HEK293 (cell line): ENCODE measurements at regions not wholly inside any gene's neighbourhood (a gene's known extent, or its start where the extent isn't known, plus 50 kb on each side); places are given as distances from the start of the nearest gene placed in this dataset.

ENCODE experiments used
- CTCF ChIA-PET: fragments of 350-600 bp; formaldehyde crosslinking; extraction: SDS; loops from one replicate; lab custom pipeline; 2021; ENCODE audit warnings: antibody characterized with exemption; lab: Yijun Ruan, JAX
- POLR2A ChIA-PET: fragments of 300-600 bp; formaldehyde crosslinking; extraction: SDS; loops from one replicate; lab custom pipeline; 2020; ENCODE audit warnings: antibody characterized with exemption, inconsistent platforms; lab: Yijun Ruan, JAX
- H3K27ac ChIP-seq: fragments of 200-500 bp; sonication (Bioruptor generic); 2 replicates; pipeline ENCODE4 v1.5.1; 2014; ENCODE audit warnings: low read depth, low read length, control low read depth, inconsistent platforms; ENCODE audit errors: extremely low read depth
- H3K36me3 ChIP-seq, 2 experiments: fragments of 200-500 bp in 1 of 2; sonication (Bioruptor generic) in 1 of 2; 1 replicate in 1 of 2; 2 replicates in 1 of 2; pipeline ENCODE4 v1.5.1; 2014 to 2017; ENCODE audit warnings: inconsistent platforms in 2 of 2, low read length in 2 of 2; ENCODE audit not compliant: control insufficient read depth in 2 of 2, insufficient read depth in 1 of 2
- H3K4me1 ChIP-seq: fragments of 200-500 bp; sonication (Bioruptor generic); 2 replicates; pipeline ENCODE4 v1.5.1; 2014; ENCODE audit warnings: mild to moderate bottlenecking, low read length, inconsistent platforms; ENCODE audit not compliant: control insufficient read depth, insufficient read depth
- H3K4me3 ChIP-seq: 2 replicates; pipeline ENCODE4 v1.5.1; 2011; ENCODE audit warnings: low read depth, mild to moderate bottlenecking, control low read depth, low read length, moderate library complexity
- H3K9me3 ChIP-seq: fragments of 200-500 bp; sonication (Bioruptor generic); 2 replicates; pipeline ENCODE4 v1.5.1; 2014; ENCODE audit warnings: low read depth, low read length, inconsistent platforms; ENCODE audit not compliant: control insufficient read depth, insufficient read depth
- BCL11A ChIP-seq: fragments of 450-650 bp; formaldehyde crosslinking; IDR thresholded peaks from 2 replicates; pipeline ENCODE4 v1.5.1; 2016; ENCODE audit warnings: low read depth, missing biosample characterization, missing genetic modification characterization
- KLF1 ChIP-seq: fragments of 450-650 bp; formaldehyde crosslinking; IDR thresholded peaks from 2 replicates; pipeline ENCODE4 v1.5.1; 2016; ENCODE audit warnings: missing biosample characterization, missing genetic modification characterization
- MZF1 ChIP-seq: fragments of 450-650 bp; formaldehyde crosslinking; IDR thresholded peaks from 2 replicates; pipeline ENCODE4 v1.5.1; 2017; ENCODE audit warnings: missing biosample characterization, missing genetic modification characterization, borderline replicate concordance
- SALL2 ChIP-seq: fragments of 450-650 bp; formaldehyde crosslinking; IDR thresholded peaks from 2 replicates; pipeline ENCODE4 v1.5.0; 2017; ENCODE audit warnings: missing biosample characterization, mild to moderate bottlenecking, missing genetic modification characterization, borderline replicate concordance
- ZNF112 ChIP-seq: fragments of 450-650 bp; formaldehyde crosslinking; IDR thresholded peaks from 2 replicates; pipeline ENCODE4 v1.5.0; 2017; ENCODE audit warnings: missing biosample characterization, missing genetic modification characterization
- ZNF132 ChIP-seq: fragments of 450-650 bp; formaldehyde crosslinking; IDR thresholded peaks from 2 replicates; pipeline ENCODE4 v1.5.1; 2017; ENCODE audit warnings: missing biosample characterization, missing genetic modification characterization, borderline replicate concordance
- ZNF146 ChIP-seq: fragments of 450-650 bp; formaldehyde crosslinking; IDR thresholded peaks from 2 replicates; pipeline ENCODE4 v1.5.1; 2016; ENCODE audit warnings: missing biosample characterization, missing genetic modification characterization
- ZNF157 ChIP-seq: fragments of 450-650 bp; formaldehyde crosslinking; IDR thresholded peaks from 2 replicates; pipeline ENCODE4 v1.5.1; 2016; ENCODE audit warnings: missing biosample characterization, missing genetic modification characterization
- ZNF16 ChIP-seq: fragments of 450-650 bp; formaldehyde crosslinking; IDR thresholded peaks from 2 replicates; pipeline ENCODE4 v1.5.1; 2016; ENCODE audit warnings: low read depth, missing biosample characterization, missing genetic modification characterization
- ZNF169 ChIP-seq: fragments of 450-650 bp; formaldehyde crosslinking; IDR thresholded peaks from 2 replicates; pipeline ENCODE4 v1.5.1; 2016; ENCODE audit warnings: missing biosample characterization, missing genetic modification characterization
- ZNF202 ChIP-seq: fragments of 450-650 bp; formaldehyde crosslinking; IDR thresholded peaks from 2 replicates; pipeline ENCODE4 v1.5.1; 2016; ENCODE audit warnings: missing biosample characterization, missing genetic modification characterization, borderline replicate concordance
- ZNF24 ChIP-seq: fragments of 450-650 bp; formaldehyde crosslinking; IDR thresholded peaks from 2 replicates; pipeline ENCODE4 v1.5.1; 2016; ENCODE audit warnings: missing biosample characterization, missing genetic modification characterization
- ZNF280C ChIP-seq: fragments of 450-650 bp; formaldehyde crosslinking; IDR thresholded peaks from 2 replicates; pipeline ENCODE4 v1.5.1; 2016; ENCODE audit warnings: missing biosample characterization, missing genetic modification characterization
- ZNF324 ChIP-seq: fragments of 450-650 bp; formaldehyde crosslinking; IDR thresholded peaks from 2 replicates; pipeline ENCODE4 v1.5.1; 2016; ENCODE audit warnings: missing biosample characterization, missing genetic modification characterization
- ZNF473 ChIP-seq: fragments of 450-650 bp; formaldehyde crosslinking; IDR thresholded peaks from 2 replicates; pipeline ENCODE4 v1.5.1; 2017; ENCODE audit warnings: missing biosample characterization, missing genetic modification characterization
- ZNF510 ChIP-seq: fragments of 450-650 bp; formaldehyde crosslinking; IDR thresholded peaks from 2 replicates; pipeline ENCODE4 v1.5.1; 2018; ENCODE audit warnings: mild to moderate bottlenecking, missing genetic modification characterization, missing biosample characterization; ENCODE audit not compliant: insufficient replicate concordance
- ZNF514 ChIP-seq: fragments of 450-650 bp; formaldehyde crosslinking; IDR thresholded peaks from 2 replicates; pipeline ENCODE4 v1.5.1; 2016; ENCODE audit warnings: missing biosample characterization, missing genetic modification characterization
- ZNF621 ChIP-seq: fragments of 450-650 bp; formaldehyde crosslinking; IDR thresholded peaks from 2 replicates; pipeline ENCODE4 v1.5.1; 2017; ENCODE audit warnings: missing biosample characterization, missing genetic modification characterization
- ZNF660 ChIP-seq: fragments of 450-650 bp; IDR thresholded peaks from 2 replicates; pipeline ENCODE4 v1.5.1; 2018; ENCODE audit warnings: missing biosample characterization, mild to moderate bottlenecking, missing genetic modification characterization
- ZNF76 ChIP-seq: fragments of 450-650 bp; formaldehyde crosslinking; IDR thresholded peaks from 2 replicates; pipeline ENCODE4; 2016; ENCODE audit warnings: low read depth, missing biosample characterization, missing genetic modification characterization, borderline replicate concordance
- ZNF768 ChIP-seq: fragments of 450-650 bp; formaldehyde crosslinking; IDR thresholded peaks from 2 replicates; pipeline ENCODE4 v1.5.1; 2018; ENCODE audit warnings: missing biosample characterization, mild to moderate bottlenecking, missing genetic modification characterization
- ZNF777 ChIP-seq: fragments of 450-650 bp; formaldehyde crosslinking; IDR thresholded peaks from 2 replicates; pipeline ENCODE4 v1.5.1; 2017; ENCODE audit warnings: missing biosample characterization, missing genetic modification characterization, borderline replicate concordance
- ZSCAN16 ChIP-seq: fragments of 450-650 bp; formaldehyde crosslinking; IDR thresholded peaks from 2 replicates; pipeline ENCODE4 v1.5.1; 2016; ENCODE audit warnings: missing biosample characterization, missing genetic modification characterization
- ZSCAN23 ChIP-seq: fragments of 450-650 bp; formaldehyde crosslinking; IDR thresholded peaks from 2 replicates; pipeline ENCODE4 v1.5.1; 2016; ENCODE audit warnings: missing biosample characterization, missing genetic modification characterization
- ZSCAN30 ChIP-seq: fragments of 450-650 bp; IDR thresholded peaks from 2 replicates; pipeline ENCODE4 v1.5.1; 2018; ENCODE audit warnings: missing biosample characterization, mild to moderate bottlenecking, missing genetic modification characterization, moderate library complexity
- TF ChIP-seq, protein P1 (sequence below): fragments of 450-650 bp; formaldehyde crosslinking; IDR thresholded peaks from 2 replicates; pipeline ENCODE4 v1.5.1; 2016; ENCODE audit warnings: missing biosample characterization, missing genetic modification characterization, borderline replicate concordance

- no peaks in the 10 kb centered on the region for H3K36me3 ChIP-seq
- CTCF ChIA-PET: interaction anchor here (0.7 kb wide), 1 partner anchor 10 kb away, joined by 3 read pairs; no protein-coding TSS in a partner anchor
- no peak overlapping the region for H3K27ac ChIP-seq
- H3K4me3 ChIP-seq: no peak overlapping the region
- TF ChIP-seq ZNF202 (no peak), ZNF768 (tag by site-specific recombination) (peak; percentile 78), ZNF112 (no peak), ZNF473 (tag by site-specific recombination) (no peak), ZNF169 (tag by site-specific recombination) (no peak), ZNF777 (tag by site-specific recombination) (no peak), KLF1 (tag by site-specific recombination) (no peak)
- TF ChIP-seq, protein P1, sequence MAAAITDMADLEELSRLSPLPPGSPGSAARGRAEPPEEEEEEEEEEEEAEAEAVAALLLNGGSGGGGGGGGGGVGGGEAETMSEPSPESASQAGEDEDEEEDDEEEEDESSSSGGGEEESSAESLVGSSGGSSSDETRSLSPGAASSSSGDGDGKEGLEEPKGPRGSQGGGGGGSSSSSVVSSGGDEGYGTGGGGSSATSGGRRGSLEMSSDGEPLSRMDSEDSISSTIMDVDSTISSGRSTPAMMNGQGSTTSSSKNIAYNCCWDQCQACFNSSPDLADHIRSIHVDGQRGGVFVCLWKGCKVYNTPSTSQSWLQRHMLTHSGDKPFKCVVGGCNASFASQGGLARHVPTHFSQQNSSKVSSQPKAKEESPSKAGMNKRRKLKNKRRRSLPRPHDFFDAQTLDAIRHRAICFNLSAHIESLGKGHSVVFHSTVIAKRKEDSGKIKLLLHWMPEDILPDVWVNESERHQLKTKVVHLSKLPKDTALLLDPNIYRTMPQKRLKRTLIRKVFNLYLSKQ (tag by site-specific recombination): no peak
- no peaks in the 10 kb centered on the region for H3K4me1 ChIP-seq
- no peaks in the 10 kb centered on the region for H3K9me3 ChIP-seq
- POLR2A ChIA-PET: no interaction called here
Observed at GRCh38 chr1:30372792-30373433, 350.5 kb downstream of the MATN1 start.

DNA sequence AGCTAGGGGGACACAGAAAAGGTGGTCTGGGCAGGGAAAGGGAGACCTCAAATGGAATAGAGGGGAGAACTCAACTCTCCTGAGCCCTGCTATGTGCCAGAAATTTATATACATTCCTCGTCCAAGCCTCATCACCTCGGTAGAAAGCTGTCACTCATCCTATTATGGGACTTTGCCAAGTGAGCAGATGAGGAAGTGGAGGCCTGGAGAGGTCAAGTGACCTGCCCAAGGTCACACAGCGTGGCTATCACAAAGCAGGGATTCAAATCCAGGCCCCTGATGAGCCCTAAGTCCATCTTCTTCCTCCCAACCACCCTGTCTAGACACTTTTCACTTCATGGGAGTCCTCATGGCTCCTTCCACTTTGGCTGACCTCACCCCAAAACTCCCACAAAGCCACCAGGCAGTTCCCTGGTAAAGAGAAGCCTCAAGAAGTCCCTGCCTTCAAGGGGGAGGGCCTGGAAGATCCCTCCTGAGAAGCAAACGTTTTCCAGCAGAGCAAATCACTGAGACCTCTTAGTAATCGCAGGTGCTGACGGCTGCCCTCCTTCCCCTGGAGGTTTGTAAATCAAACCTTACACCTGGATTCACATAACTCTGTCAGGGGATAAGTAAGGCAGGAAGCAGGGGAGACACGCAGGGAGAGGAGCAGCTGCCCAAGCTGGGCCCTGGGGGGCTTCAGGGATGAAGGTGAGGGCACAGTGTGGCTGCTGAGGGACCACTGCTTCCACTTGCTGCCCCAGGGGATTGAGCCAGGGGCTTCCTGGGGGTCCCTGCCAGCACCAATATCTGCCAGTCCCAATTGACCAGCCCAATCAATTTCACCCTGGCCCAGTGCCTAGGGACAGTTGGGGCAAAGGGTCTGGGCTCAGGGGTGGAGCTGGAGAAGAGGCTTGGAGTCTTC, 351.2 kb downstream of the MATN1 start:
- no peaks in the 10 kb centered on the region for H3K9me3 ChIP-seq
- H3K4me3 ChIP-seq: no peak overlapping the region
- H3K36me3 ChIP-seq: no peaks in the 10 kb centered on the region
- ChIA-PET POLR2A (no interaction called here), CTCF (interaction anchor here (0.7 kb wide), 1 partner anchor 10 kb away, joined by 3 read pairs; no protein-coding TSS in a partner anchor)
- TF ChIP-seq ZSCAN16: no peak
- TF ChIP-seq ZNF24 (tag by site-specific recombination): no peak
- no peak for TF ChIP-seq ZNF510 (tag by site-specific recombination)
- no peak for TF ChIP-seq ZNF146 (tag by site-specific recombination)
- no peak for TF ChIP-seq ZNF324 (tag by site-specific recombination)
- no peak for TF ChIP-seq ZNF157 (tag by site-specific recombination)
- no peak for TF ChIP-seq ZNF660 (tag by site-specific recombination)
- no peak for TF ChIP-seq ZNF132 (tag by site-specific recombination)
- no peak for TF ChIP-seq ZSCAN30 (tag by site-specific recombination)
- TF ChIP-seq ZNF76 (tag by site-specific recombination): no peak
- TF ChIP-seq ZNF16 (tag by site-specific recombination): no peak
- TF ChIP-seq SALL2: no peak
- TF ChIP-seq ZNF514 (tag by site-specific recombination): no peak
- no peak for TF ChIP-seq ZNF621 (tag by site-specific recombination)
- no peak for TF ChIP-seq BCL11A (tag by site-specific recombination)
- TF ChIP-seq ZNF280C (tag by site-specific recombination): no peak
- TF ChIP-seq MZF1: no peak
- no peak for TF ChIP-seq ZSCAN23 (tag by site-specific recombination)
- H3K4me1 ChIP-seq: no peaks in the 10 kb centered on the region
- H3K27ac ChIP-seq: no peak overlapping the region
